ENCODE measurements at regions not wholly inside any gene's neighbourhood (a gene's known extent, or its start where the extent isn't known, plus 50 kb on each side); places are given as distances from the start of the nearest gene placed in this dataset.

- no peak for DNase-seq
These were observed 152.8 kb downstream of the BCL11A start for GRCh38 chr2:60400462-60401246.

GRCh38 chr2:60394463-60394862, 159.0 kb downstream of the BCL11A start:
- no peak for DNase-seq

- DNase-seq: no peak
These were observed 161.6 kb downstream of the BCL11A start for GRCh38 chr2:60391649-60392375.

- no peak for DNase-seq
These were observed 162.2 kb downstream of the BCL11A start for GRCh38 chr2:60391230-60391629.

- DNase-seq: no peak
These were observed 167.0 kb downstream of the BCL11A start for GRCh38 chr2:60386436-60386835.

GRCh38 chr2:60385648-60386047, 167.8 kb downstream of the BCL11A start:
- no peak for DNase-seq

- no peak for DNase-seq
These were observed 169.9 kb downstream of the BCL11A start for GRCh38 chr2:60383401-60384143.

GRCh38 chr2:60380411-60380810, 173.0 kb downstream of the BCL11A start:
- DNase-seq: no peak

- DNase-seq: no peak
These were observed 173.8 kb downstream of the BCL11A start for GRCh38 chr2:60379684-60380083.

- no peak for DNase-seq
These were observed 174.2 kb downstream of the BCL11A start for GRCh38 chr2:60379216-60379615.

- DNase-seq: no peak
These were observed 175.6 kb downstream of the BCL11A start for GRCh38 chr2:60377825-60378224.

- no peak for DNase-seq
These were observed 177.2 kb downstream of the BCL11A start for GRCh38 chr2:60376252-60376651.

GRCh38 chr2:60371681-60372080, 181.8 kb downstream of the BCL11A start:
- DNase-seq: no peak

GRCh38 chr2:60371219-60371618, 182.2 kb downstream of the BCL11A start:
- no peak for DNase-seq

GRCh38 chr2:60370814-60371213, 182.6 kb downstream of the BCL11A start:
- no peak for DNase-seq

GRCh38 chr2:60368456-60368855, 185.0 kb downstream of the BCL11A start:
- DNase-seq: no peak

GRCh38 chr2:60366135-60366712, 187.2 kb downstream of the BCL11A start:
- no peak for DNase-seq

GRCh38 chr2:60365556-60365955, 187.9 kb downstream of the BCL11A start:
- no peak for DNase-seq

GRCh38 chr2:60364491-60364890, 189.0 kb downstream of the BCL11A start:
- no peak for DNase-seq

GRCh38 chr2:60361498-60361897, 192.0 kb downstream of the BCL11A start:
- DNase-seq: no peak

- no peak for DNase-seq
These were observed 193.9 kb downstream of the BCL11A start for GRCh38 chr2:60359569-60359968.

- DNase-seq: no peak
These were observed 195.0 kb downstream of the BCL11A start for GRCh38 chr2:60358476-60358875.

GRCh38 chr2:60357996-60358395, 195.5 kb downstream of the BCL11A start:
- DNase-seq: no peak
